ENCODE measurements at regions not wholly inside any gene's neighbourhood (a gene's known extent, or its start where the extent isn't known, plus 50 kb on each side); places are given as distances from the start of the nearest gene placed in this dataset.
A peak's percentile ranks its signal among the peaks of the same experiment; 100 is the strongest.

- no peak overlapping the region for H2AFZ ChIP-seq (ENCODE audit: low read length, unreplicated experiment)
- no peaks in the 10 kb centered on the region for H3K4me1 ChIP-seq (ENCODE audit: control insufficient read depth, insufficient read depth, low read length, unreplicated experiment)
- H3K27me3 ChIP-seq (ENCODE audit: insufficient read depth, low read length) = no peaks in the 10 kb centered on the region
- no peaks in the 10 kb centered on the region for H3K79me2 ChIP-seq (ENCODE audit: control insufficient read depth, insufficient read depth, low read length, unreplicated experiment)
- H3K4me3 ChIP-seq (ENCODE audit: low read depth, low read length) = no peak overlapping the region
- no peaks in the 10 kb centered on the region for H3K36me3 ChIP-seq (ENCODE audit: insufficient read depth, low read length)
- H3K27ac ChIP-seq (ENCODE audit: low read depth, low read length) = no peak overlapping the region
Observed at GRCh38 chr12:92513231-92513730, 189.5 kb upstream of the PLEKHG7 start.

GRCh38 chr12:92511786-92512185 lies 191.0 kb upstream of the PLEKHG7 start:
- Histone ChIP-seq H3K4me3 (ENCODE audit: low read depth, low read length) (no peak overlapping the region), H3K4me1 (ENCODE audit: control insufficient read depth, insufficient read depth, low read length, unreplicated experiment) (no peaks in the 10 kb centered on the region), H3K27me3 (ENCODE audit: insufficient read depth, low read length) (no peaks in the 10 kb centered on the region), H3K36me3 (ENCODE audit: insufficient read depth, low read length) (no peaks in the 10 kb centered on the region), H3K79me2 (ENCODE audit: control insufficient read depth, insufficient read depth, low read length, unreplicated experiment) (no peaks in the 10 kb centered on the region), H2AFZ (ENCODE audit: low read length, unreplicated experiment) (no peak overlapping the region), H3K27ac (ENCODE audit: low read depth, low read length) (no peak overlapping the region)

DNA sequence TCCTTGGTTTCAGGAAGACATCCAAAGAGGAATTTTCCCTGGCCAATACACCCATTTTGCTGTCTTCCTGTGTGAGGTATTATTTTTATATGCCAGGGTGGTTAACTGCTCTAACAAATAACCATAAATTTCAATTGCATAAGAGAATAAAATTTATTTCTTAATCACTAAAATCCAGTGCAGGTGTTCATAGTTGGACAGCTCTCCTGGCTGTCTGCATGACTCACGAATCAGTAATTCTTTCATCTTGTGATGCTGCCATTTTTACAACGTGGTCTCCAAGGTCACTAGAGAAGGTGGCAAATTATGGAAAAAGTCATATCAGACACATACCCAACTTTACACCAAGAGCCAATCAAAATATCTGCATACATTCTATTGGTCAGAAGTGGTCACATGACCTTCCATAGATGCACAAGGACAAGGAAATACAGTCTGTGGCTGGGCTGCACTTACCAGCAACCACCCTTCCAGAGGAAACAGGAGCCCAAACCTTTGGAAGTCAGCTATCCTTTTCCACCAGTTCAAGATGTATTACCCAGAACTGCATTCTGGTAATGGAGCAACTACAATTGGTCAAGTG lies 193.5 kb upstream of the PLEKHG7 start:
- Histone ChIP-seq H3K36me3 (ENCODE audit: insufficient read depth, low read length) (no peaks in the 10 kb centered on the region), H2AFZ (ENCODE audit: low read length, unreplicated experiment) (no peak overlapping the region), H3K79me2 (ENCODE audit: control insufficient read depth, insufficient read depth, low read length, unreplicated experiment) (no peaks in the 10 kb centered on the region), H3K27ac (ENCODE audit: low read depth, low read length) (no peak overlapping the region), H3K4me1 (ENCODE audit: control insufficient read depth, insufficient read depth, low read length, unreplicated experiment) (peaks cover 14% of the 10 kb centered on the region), H3K4me3 (ENCODE audit: low read depth, low read length) (no peak overlapping the region), H3K27me3 (ENCODE audit: insufficient read depth, low read length) (no peaks in the 10 kb centered on the region)

DNA sequence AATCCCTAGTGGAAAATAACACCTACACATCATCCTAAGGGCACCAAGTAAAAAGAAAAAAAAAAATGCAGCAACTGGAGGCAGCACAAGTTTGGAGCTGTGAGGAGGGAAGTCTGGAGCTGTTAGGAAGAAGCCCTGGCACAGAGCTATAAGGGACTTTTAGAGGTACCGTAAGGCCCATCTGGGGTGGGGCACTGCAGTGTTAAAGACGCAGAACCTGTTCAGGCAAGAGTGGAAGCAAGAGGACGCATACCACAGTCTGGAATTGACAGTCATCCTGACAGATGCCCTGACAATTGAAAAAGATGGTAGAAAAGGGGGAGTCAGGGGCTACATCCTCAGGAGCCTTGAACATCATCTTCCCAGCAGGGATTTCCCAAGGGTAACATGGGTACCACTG lies 195.9 kb upstream of the PLEKHG7 start:
- Histone ChIP-seq H3K79me2 (ENCODE audit: control insufficient read depth, insufficient read depth, low read length, unreplicated experiment) (no peaks in the 10 kb centered on the region), H3K4me1 (ENCODE audit: control insufficient read depth, insufficient read depth, low read length, unreplicated experiment) (peaks cover 14% of the 10 kb centered on the region), H2AFZ (ENCODE audit: low read length, unreplicated experiment) (peak overlapping the region; percentile 53), H3K4me3 (ENCODE audit: low read depth, low read length) (no peak overlapping the region), H3K36me3 (ENCODE audit: insufficient read depth, low read length) (no peaks in the 10 kb centered on the region), H3K27ac (ENCODE audit: low read depth, low read length) (no peak overlapping the region), H3K27me3 (ENCODE audit: insufficient read depth, low read length) (no peaks in the 10 kb centered on the region)

- H2AFZ ChIP-seq (ENCODE audit: low read length, unreplicated experiment) = peak overlapping the region; percentile 53
Observed at GRCh38 chr12:92506460-92506859, 196.3 kb upstream of the PLEKHG7 start.

DNA sequence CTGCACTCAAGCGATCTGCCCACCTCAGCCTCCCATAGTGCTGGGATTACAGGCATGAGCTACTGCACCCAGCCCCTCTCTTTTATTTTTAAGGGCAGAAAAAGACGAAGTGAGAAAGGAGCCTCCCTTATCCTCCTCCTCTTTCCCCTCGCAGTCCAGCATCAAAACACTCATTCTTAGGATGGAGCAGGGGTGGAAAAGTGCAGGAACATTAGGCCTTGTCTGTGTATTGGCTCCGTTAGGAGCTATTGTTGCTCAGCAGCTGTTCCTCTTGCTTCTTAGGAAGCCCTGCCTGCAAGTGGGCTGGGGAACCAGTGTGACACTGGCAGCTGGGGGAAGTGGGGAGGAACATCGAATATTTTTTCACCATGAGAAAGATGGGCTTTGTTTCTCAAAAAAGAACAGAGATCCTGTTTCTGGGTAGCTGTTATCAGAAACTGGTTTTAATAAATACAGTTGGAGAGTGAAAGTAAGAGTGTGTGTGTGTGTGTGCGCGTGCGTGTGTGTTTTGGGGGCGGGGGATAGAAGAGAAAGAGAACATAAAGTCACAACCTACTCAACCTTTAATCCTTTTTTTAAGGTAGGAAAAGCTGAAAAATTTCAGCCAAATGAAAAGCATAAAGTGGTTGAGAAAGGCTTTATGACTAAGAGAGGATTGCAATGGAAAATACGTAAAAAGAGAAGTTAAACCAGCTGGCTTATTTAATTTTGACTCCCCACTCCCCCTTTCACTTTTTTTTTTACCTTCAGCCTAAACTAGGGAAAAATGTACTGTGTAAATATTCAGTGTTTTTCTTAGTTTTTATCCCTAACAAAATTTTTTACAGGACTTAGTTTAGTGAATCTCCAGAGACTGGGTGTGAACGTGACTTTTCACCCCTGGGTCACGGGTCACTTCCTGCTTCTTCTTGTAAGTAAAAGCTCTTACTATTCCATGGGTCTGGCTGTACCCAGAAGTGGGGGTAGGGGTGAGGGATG lies 197.2 kb upstream of the PLEKHG7 start:
- peak overlapping the region; percentile 86 for H2AFZ ChIP-seq (ENCODE audit: low read length, unreplicated experiment)
- no peaks in the 10 kb centered on the region for H3K36me3 ChIP-seq (ENCODE audit: insufficient read depth, low read length)
- H3K4me1 ChIP-seq (ENCODE audit: control insufficient read depth, insufficient read depth, low read length, unreplicated experiment) = peaks cover 14% of the 10 kb centered on the region
- H3K79me2 ChIP-seq (ENCODE audit: control insufficient read depth, insufficient read depth, low read length, unreplicated experiment) = no peaks in the 10 kb centered on the region
- H3K27me3 ChIP-seq (ENCODE audit: insufficient read depth, low read length) = no peaks in the 10 kb centered on the region
- peak overlapping the region; percentile 62 for H3K4me3 ChIP-seq (ENCODE audit: low read depth, low read length)
- H3K27ac ChIP-seq (ENCODE audit: low read depth, low read length) = peak overlapping the region; percentile 25

More at GRCh38 chr12:92506460-92506859, 196.3 kb upstream of the PLEKHG7 start:
- Histone ChIP-seq H3K4me3 (ENCODE audit: low read depth, low read length) (no peak overlapping the region), H3K4me1 (ENCODE audit: control insufficient read depth, insufficient read depth, low read length, unreplicated experiment) (peaks cover 14% of the 10 kb centered on the region), H3K36me3 (ENCODE audit: insufficient read depth, low read length) (no peaks in the 10 kb centered on the region), H3K27ac (ENCODE audit: low read depth, low read length) (no peak overlapping the region), H3K79me2 (ENCODE audit: control insufficient read depth, insufficient read depth, low read length, unreplicated experiment) (no peaks in the 10 kb centered on the region), H3K27me3 (ENCODE audit: insufficient read depth, low read length) (no peaks in the 10 kb centered on the region)

DNA sequence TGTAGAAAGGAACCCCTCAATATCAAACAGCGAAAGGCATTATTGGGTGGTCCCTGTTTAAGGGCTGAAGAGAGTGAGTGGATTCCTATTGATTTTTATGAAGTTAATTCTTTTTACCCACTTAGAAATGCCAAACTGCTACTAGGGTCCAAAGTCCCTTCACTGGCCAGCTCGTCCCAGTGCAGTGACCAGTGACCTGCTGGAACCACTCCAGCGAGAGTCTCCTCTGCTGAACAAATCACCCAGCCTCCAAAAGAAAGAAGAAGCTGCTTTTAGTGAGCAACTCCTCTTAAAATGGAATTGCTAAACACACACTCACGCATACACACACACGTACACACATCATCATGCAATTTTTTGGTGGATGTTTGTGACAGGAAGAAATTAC lies 198.2 kb upstream of the PLEKHG7 start:
- Histone ChIP-seq H2AFZ (ENCODE audit: low read length, unreplicated experiment) (no peak overlapping the region), H3K36me3 (ENCODE audit: insufficient read depth, low read length) (no peaks in the 10 kb centered on the region), H3K79me2 (ENCODE audit: control insufficient read depth, insufficient read depth, low read length, unreplicated experiment) (no peaks in the 10 kb centered on the region), H3K4me1 (ENCODE audit: control insufficient read depth, insufficient read depth, low read length, unreplicated experiment) (peaks cover 14% of the 10 kb centered on the region), H3K4me3 (ENCODE audit: low read depth, low read length) (no peak overlapping the region), H3K27me3 (ENCODE audit: insufficient read depth, low read length) (no peaks in the 10 kb centered on the region), H3K27ac (ENCODE audit: low read depth, low read length) (no peak overlapping the region)

DNA sequence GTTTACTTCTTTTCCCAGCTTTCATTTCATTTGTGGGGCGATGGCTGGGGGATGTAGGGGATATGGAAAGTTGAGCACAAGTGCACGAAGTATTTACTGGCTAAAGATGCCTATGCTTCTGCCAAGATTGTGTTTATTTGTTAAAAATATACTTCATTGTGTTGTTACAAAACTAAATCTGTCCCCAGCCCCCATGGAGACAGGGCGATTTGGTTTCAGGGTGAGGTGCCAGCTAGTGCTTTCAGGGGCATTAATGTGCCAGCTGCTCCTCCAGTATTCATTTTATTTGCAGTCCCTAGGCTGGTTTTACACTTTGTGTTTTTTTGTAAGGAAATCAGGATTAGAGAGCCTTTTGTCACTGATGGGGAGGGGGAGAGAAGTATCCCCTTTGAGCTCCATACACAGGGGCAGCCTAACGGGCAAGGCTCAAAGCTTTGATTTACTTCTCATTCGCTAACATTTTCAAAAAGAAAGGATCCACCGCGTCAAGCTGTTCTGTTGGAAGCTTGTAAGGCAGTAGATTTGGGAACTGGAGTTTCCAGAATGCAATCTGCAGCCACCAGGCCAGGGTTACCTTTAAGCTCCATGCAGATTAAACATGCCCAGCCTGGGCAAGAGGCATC lies 198.7 kb upstream of the PLEKHG7 start:
- H2AFZ ChIP-seq (ENCODE audit: low read length, unreplicated experiment) = no peak overlapping the region
- H3K4me3 ChIP-seq (ENCODE audit: low read depth, low read length) = no peak overlapping the region
- H3K27ac ChIP-seq (ENCODE audit: low read depth, low read length) = no peak overlapping the region
- no peaks in the 10 kb centered on the region for H3K36me3 ChIP-seq (ENCODE audit: insufficient read depth, low read length)
- H3K27me3 ChIP-seq (ENCODE audit: insufficient read depth, low read length) = no peaks in the 10 kb centered on the region
- H3K4me1 ChIP-seq (ENCODE audit: control insufficient read depth, insufficient read depth, low read length, unreplicated experiment) = peaks cover 14% of the 10 kb centered on the region
- no peaks in the 10 kb centered on the region for H3K79me2 ChIP-seq (ENCODE audit: control insufficient read depth, insufficient read depth, low read length, unreplicated experiment)

- Histone ChIP-seq H3K27me3 (ENCODE audit: insufficient read depth, low read length) (no peaks in the 10 kb centered on the region), H3K4me3 (ENCODE audit: low read depth, low read length) (no peak overlapping the region), H3K36me3 (ENCODE audit: insufficient read depth, low read length) (no peaks in the 10 kb centered on the region), H3K4me1 (ENCODE audit: control insufficient read depth, insufficient read depth, low read length, unreplicated experiment) (peaks cover 14% of the 10 kb centered on the region), H2AFZ (ENCODE audit: low read length, unreplicated experiment) (no peak overlapping the region), H3K27ac (ENCODE audit: low read depth, low read length) (no peak overlapping the region), H3K79me2 (ENCODE audit: control insufficient read depth, insufficient read depth, low read length, unreplicated experiment) (no peaks in the 10 kb centered on the region)
Observed at GRCh38 chr12:92503029-92503931, 199.5 kb upstream of the PLEKHG7 start.
